OCI-LY1 (cell line): ENCODE measurements at regions not wholly inside any gene's neighbourhood (a gene's known extent, or its start where the extent isn't known, plus 50 kb on each side); places are given as distances from the start of the nearest gene placed in this dataset.

ENCODE experiments used
- H2AFZ ChIP-seq: fragments of 200-600 bp; sonication (generic), shearing (Covaris generic); 2 replicates; pipeline ENCODE4 v1.6.0; 2014; ENCODE audit warnings: antibody characterized with exemption, mild to moderate bottlenecking, low read length
- H3F3A ChIP-seq: fragments of 200-600 bp; sonication (generic), shearing (Covaris generic); 2 replicates; pipeline ENCODE4 v1.6.0; 2014; ENCODE audit warnings: mild to moderate bottlenecking, antibody characterized with exemption, low read length, moderate library complexity; ENCODE audit not compliant: insufficient read depth
- H3K27ac ChIP-seq: fragments of 200-600 bp; sonication (generic); 2 replicates; pipeline ENCODE4 v1.5.1; 2014; ENCODE audit warnings: low read length, mixed run types, mild to moderate bottlenecking, low read depth; ENCODE audit not compliant: poor library complexity, severe bottlenecking
- H3K27me3 ChIP-seq: fragments of 200-600 bp; sonication (generic); 2 replicates; pipeline ENCODE4 v1.6.0; 2014; ENCODE audit warnings: antibody characterized with exemption, mild to moderate bottlenecking, low read length, moderate library complexity; ENCODE audit not compliant: insufficient read depth
- H3K36me3 ChIP-seq: fragments of 200-600 bp; sonication (generic); 2 replicates; pipeline ENCODE4 v1.6.1; 2014; ENCODE audit warnings: mild to moderate bottlenecking, antibody characterized with exemption, low read length, moderate library complexity, mixed read lengths; ENCODE audit not compliant: insufficient read depth
- H3K4me1 ChIP-seq: fragments of 200-600 bp; sonication (generic); 2 replicates; pipeline ENCODE4 v1.5.1; 2014; ENCODE audit warnings: mild to moderate bottlenecking, low read length, moderate library complexity; ENCODE audit not compliant: insufficient read depth, severe bottlenecking
- H3K4me2 ChIP-seq: fragments of 200-600 bp; sonication (generic), shearing (Covaris generic); 2 replicates; pipeline ENCODE4 v1.6.1; 2014; ENCODE audit warnings: low read length
- H3K4me3 ChIP-seq: fragments of 200-600 bp; sonication (generic); 2 replicates; pipeline ENCODE4 v1.5.1; 2014; ENCODE audit warnings: low read length, low read depth, mild to moderate bottlenecking, mixed read lengths; ENCODE audit not compliant: poor library complexity, severe bottlenecking
- H3K79me2 ChIP-seq: fragments of 200-600 bp; shearing (Covaris generic); 2 replicates; pipeline ENCODE4 v1.6.1; 2016; ENCODE audit warnings: mixed run types, low read length, mixed read lengths; ENCODE audit not compliant: insufficient read depth
- H3K9ac ChIP-seq: fragments of 200-600 bp; sonication (generic), shearing (Covaris generic); 2 replicates; pipeline ENCODE4 v1.6.1; 2014; ENCODE audit warnings: mild to moderate bottlenecking, low read length, mixed read lengths
- H3K9me2 ChIP-seq: fragments of 200-600 bp; sonication (generic), shearing (Covaris generic); 2 replicates; pipeline ENCODE4 v1.6.1; 2014; ENCODE audit warnings: low read depth, mild to moderate bottlenecking, low read length, mixed read lengths
- H3K9me3 ChIP-seq: fragments of 200-600 bp; shearing (Covaris generic); 2 replicates; pipeline ENCODE4 v1.6.1; 2014; ENCODE audit warnings: low read length, mixed read lengths
- H4K20me1 ChIP-seq: fragments of 200-600 bp; sonication (generic), shearing (Covaris generic); 2 replicates; pipeline ENCODE4 v1.6.0; 2016; ENCODE audit warnings: mild to moderate bottlenecking, low read length; ENCODE audit not compliant: insufficient read depth
- CTCF ChIP-seq: fragments of 200-600 bp; sonication (generic), shearing (Covaris generic); IDR thresholded peaks from 2 replicates; pipeline ENCODE4 v1.5.1; 2017; ENCODE audit warnings: mild to moderate bottlenecking, antibody characterized with exemption, low read length, moderate library complexity, mixed read lengths
- EZH2 ChIP-seq: fragments of 200-600 bp; sonication (generic), shearing (Covaris generic); IDR thresholded peaks from 2 replicates; pipeline ENCODE4 v1.8.0; 2017; ENCODE audit warnings: borderline replicate concordance, mixed run types, mild to moderate bottlenecking, antibody characterized with exemption, low read length, moderate library complexity, mixed read lengths

GRCh38 chr5:4222821-4223220, 627.2 kb downstream of the IRX1 start:
- Histone ChIP-seq H3K27me3 (no peaks in the 10 kb centered on the region), H4K20me1 (no peaks in the 10 kb centered on the region), H3K9ac (no peak overlapping the region), H3K36me3 (no peaks in the 10 kb centered on the region), H3K4me2 (no peak overlapping the region), H3K4me1 (no peaks in the 10 kb centered on the region), H3K79me2 (no peaks in the 10 kb centered on the region), H2AFZ (no peak overlapping the region), H3K27ac (no peak overlapping the region), H3K9me2 (no peaks in the 10 kb centered on the region), H3F3A (no peaks in the 10 kb centered on the region), H3K4me3 (no peak overlapping the region), H3K9me3 (no peaks in the 10 kb centered on the region)
- TF ChIP-seq CTCF (no peak), EZH2 (no peak)

GRCh38 chr5:4225741-4226140, 630.1 kb downstream of the IRX1 start:
- no peaks in the 10 kb centered on the region for H3F3A ChIP-seq
- no peak overlapping the region for H3K4me3 ChIP-seq
- H3K9me2 ChIP-seq: no peaks in the 10 kb centered on the region
- no peaks in the 10 kb centered on the region for H3K27me3 ChIP-seq
- no peak overlapping the region for H3K9ac ChIP-seq
- no peaks in the 10 kb centered on the region for H4K20me1 ChIP-seq
- TF ChIP-seq EZH2 (no peak), CTCF (no peak)
- no peak overlapping the region for H3K4me2 ChIP-seq
- H3K79me2 ChIP-seq: no peaks in the 10 kb centered on the region
- no peaks in the 10 kb centered on the region for H3K9me3 ChIP-seq
- H3K4me1 ChIP-seq: no peaks in the 10 kb centered on the region
- no peaks in the 10 kb centered on the region for H3K36me3 ChIP-seq
- H2AFZ ChIP-seq: no peak overlapping the region
- no peak overlapping the region for H3K27ac ChIP-seq

- no peaks in the 10 kb centered on the region for H3K36me3 ChIP-seq
- no peak overlapping the region for H3K9ac ChIP-seq
- no peak overlapping the region for H3K4me3 ChIP-seq
- H3K27me3 ChIP-seq: no peaks in the 10 kb centered on the region
- no peak overlapping the region for H2AFZ ChIP-seq
- H3K79me2 ChIP-seq: no peaks in the 10 kb centered on the region
- TF ChIP-seq EZH2: no peak
- no peaks in the 10 kb centered on the region for H3F3A ChIP-seq
- no peak overlapping the region for H3K4me2 ChIP-seq
- no peaks in the 10 kb centered on the region for H3K9me3 ChIP-seq
- H4K20me1 ChIP-seq: no peaks in the 10 kb centered on the region
- no peak overlapping the region for H3K27ac ChIP-seq
- H3K9me2 ChIP-seq: no peaks in the 10 kb centered on the region
- H3K4me1 ChIP-seq: no peaks in the 10 kb centered on the region
These were observed 630.9 kb downstream of the IRX1 start for GRCh38 chr5:4226565-4226964.

- Histone ChIP-seq H3K4me2 (no peak overlapping the region), H3K9me3 (no peaks in the 10 kb centered on the region), H3K9me2 (no peaks in the 10 kb centered on the region), H3K27me3 (no peaks in the 10 kb centered on the region), H3K4me3 (no peak overlapping the region), H3F3A (no peaks in the 10 kb centered on the region), H3K27ac (no peak overlapping the region), H4K20me1 (no peaks in the 10 kb centered on the region), H3K36me3 (no peaks in the 10 kb centered on the region), H3K79me2 (no peaks in the 10 kb centered on the region), H2AFZ (no peak overlapping the region), H3K9ac (no peak overlapping the region), H3K4me1 (no peaks in the 10 kb centered on the region)
- TF ChIP-seq CTCF (no peak), EZH2 (no peak)
These were observed 633.1 kb downstream of the IRX1 start for GRCh38 chr5:4228708-4229107.
